T-helper 2 cell treated with Interferon-gamma antibody and Interleukin-4, amounts not matched to agents 5 μg/mL and 100 μg/mL, for 36 hours (primary cell): ENCODE measurements at regions not wholly inside any gene's neighbourhood (a gene's known extent, or its start where the extent isn't known, plus 50 kb on each side); places are given as distances from the start of the nearest gene placed in this dataset.

Experiments used
- DNase-seq: peaks from one replicate; pipeline ENCODE4 v3.0.0; 2021; ENCODE audit warnings: low spot score
- H3K27ac Mint-ChIP-seq: one replicate; pipeline ENCODE4 v1.8.0; 2021; ENCODE audit warnings: mild to moderate bottlenecking, mixed read lengths
- H3K27me3 Mint-ChIP-seq: one replicate; pipeline ENCODE4 v1.8.0; 2021; ENCODE audit warnings: low read depth, mixed read lengths
- H3K36me3 Mint-ChIP-seq: one replicate; pipeline ENCODE4 v1.8.0; 2021; ENCODE audit warnings: low read depth, mixed read lengths
- H3K4me1 Mint-ChIP-seq: one replicate; pipeline ENCODE4 v1.8.0; 2021; ENCODE audit warnings: low read depth, mixed read lengths
- H3K4me3 Mint-ChIP-seq: one replicate; pipeline ENCODE4 v1.8.0; 2022; ENCODE audit warnings: mild to moderate bottlenecking, moderate library complexity, mixed read lengths
- H3K9me3 Mint-ChIP-seq: one replicate; pipeline ENCODE4 v1.8.0; 2021; ENCODE audit warnings: mixed read lengths

- Mint-ChIP-seq H3K27ac (no peak overlapping the region), H3K36me3 (no peaks in the 10 kb centered on the region), H3K4me1 (peaks cover 22% of the 10 kb centered on the region), H3K4me3 (peak overlapping the region; percentile 46), H3K27me3 (peaks cover 23% of the 10 kb centered on the region), H3K9me3 (no peaks in the 10 kb centered on the region)
- no peak for DNase-seq
Observed at GRCh38 chr12:90076851-90077319, 368.2 kb upstream of the ATP2B1 start.

- no peak for DNase-seq
- peaks cover 25% of the 10 kb centered on the region for H3K27me3 Mint-ChIP-seq
- H3K4me3 Mint-ChIP-seq, result no peak overlapping the region
- H3K9me3 Mint-ChIP-seq, result no peaks in the 10 kb centered on the region
- no peak overlapping the region for H3K27ac Mint-ChIP-seq
- H3K36me3 Mint-ChIP-seq, result no peaks in the 10 kb centered on the region
- H3K4me1 Mint-ChIP-seq, result peaks cover 22% of the 10 kb centered on the region
Observed at GRCh38 chr12:90075685-90076084, 367.0 kb upstream of the ATP2B1 start.

- Mint-ChIP-seq H3K36me3 (no peaks in the 10 kb centered on the region), H3K4me1 (peaks cover 22% of the 10 kb centered on the region), H3K27ac (no peak overlapping the region), H3K9me3 (no peaks in the 10 kb centered on the region), H3K27me3 (peaks cover 19% of the 10 kb centered on the region), H3K4me3 (no peak overlapping the region)
- no peak for DNase-seq
Observed at GRCh38 chr12:90074086-90074485, 365.4 kb upstream of the ATP2B1 start.

- Mint-ChIP-seq H3K36me3 (no peaks in the 10 kb centered on the region), H3K27me3 (peaks cover 13% of the 10 kb centered on the region), H3K4me1 (peaks cover 16% of the 10 kb centered on the region), H3K27ac (no peak overlapping the region), H3K4me3 (no peak overlapping the region), H3K9me3 (no peaks in the 10 kb centered on the region)
- DNase-seq, result no peak
Observed at GRCh38 chr12:90071996-90072395, 363.4 kb upstream of the ATP2B1 start.

DNA sequence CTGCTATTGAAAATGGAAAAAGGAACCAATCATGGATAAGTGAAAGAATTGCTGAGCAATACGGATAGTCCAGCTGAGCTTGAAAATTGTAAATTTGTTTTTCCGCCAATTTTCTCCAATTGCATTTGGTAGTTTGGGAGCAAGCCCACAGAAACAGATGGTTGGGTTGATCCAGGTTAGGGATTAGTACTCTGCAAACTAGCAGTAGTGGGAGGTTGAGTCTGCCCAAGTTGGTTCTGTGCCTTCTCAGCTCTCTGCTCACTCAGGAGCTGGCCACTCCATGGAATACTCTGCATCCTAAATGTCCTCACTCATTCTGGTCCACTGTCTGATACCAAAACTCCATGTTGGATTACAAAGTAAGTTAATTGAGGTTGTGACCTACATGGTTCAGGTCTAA, 361.1 kb upstream of the ATP2B1 start:
- no peak for DNase-seq
- Mint-ChIP-seq H3K9me3 (no peaks in the 10 kb centered on the region), H3K27ac (no peak overlapping the region), H3K4me1 (no peaks in the 10 kb centered on the region), H3K27me3 (peaks cover 10% of the 10 kb centered on the region), H3K36me3 (no peaks in the 10 kb centered on the region), H3K4me3 (no peak overlapping the region)

DNA sequence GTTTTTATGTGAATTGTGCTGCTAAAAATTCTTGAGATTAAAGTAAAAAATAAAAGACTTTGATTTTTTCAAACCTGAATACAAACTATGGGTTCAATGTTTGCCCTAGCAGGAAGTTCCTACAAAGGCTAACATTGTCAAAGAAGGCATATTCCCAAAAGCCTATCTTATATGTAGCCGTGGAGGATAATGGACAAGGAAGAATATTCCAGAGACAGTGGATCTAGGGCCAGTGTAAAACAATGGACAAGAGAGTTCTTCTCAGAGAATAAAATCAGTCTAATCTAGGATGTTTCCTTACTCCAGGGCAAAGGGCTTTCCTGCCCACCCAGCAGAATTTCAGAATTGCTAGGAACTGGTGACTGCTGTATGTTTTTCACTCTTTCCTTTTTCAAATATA, 359.2 kb upstream of the ATP2B1 start:
- Mint-ChIP-seq H3K4me3 (no peak overlapping the region), H3K27me3 (peaks cover 5% of the 10 kb centered on the region), H3K9me3 (no peaks in the 10 kb centered on the region), H3K4me1 (no peaks in the 10 kb centered on the region), H3K27ac (no peak overlapping the region), H3K36me3 (no peaks in the 10 kb centered on the region)
- no peak for DNase-seq

DNA sequence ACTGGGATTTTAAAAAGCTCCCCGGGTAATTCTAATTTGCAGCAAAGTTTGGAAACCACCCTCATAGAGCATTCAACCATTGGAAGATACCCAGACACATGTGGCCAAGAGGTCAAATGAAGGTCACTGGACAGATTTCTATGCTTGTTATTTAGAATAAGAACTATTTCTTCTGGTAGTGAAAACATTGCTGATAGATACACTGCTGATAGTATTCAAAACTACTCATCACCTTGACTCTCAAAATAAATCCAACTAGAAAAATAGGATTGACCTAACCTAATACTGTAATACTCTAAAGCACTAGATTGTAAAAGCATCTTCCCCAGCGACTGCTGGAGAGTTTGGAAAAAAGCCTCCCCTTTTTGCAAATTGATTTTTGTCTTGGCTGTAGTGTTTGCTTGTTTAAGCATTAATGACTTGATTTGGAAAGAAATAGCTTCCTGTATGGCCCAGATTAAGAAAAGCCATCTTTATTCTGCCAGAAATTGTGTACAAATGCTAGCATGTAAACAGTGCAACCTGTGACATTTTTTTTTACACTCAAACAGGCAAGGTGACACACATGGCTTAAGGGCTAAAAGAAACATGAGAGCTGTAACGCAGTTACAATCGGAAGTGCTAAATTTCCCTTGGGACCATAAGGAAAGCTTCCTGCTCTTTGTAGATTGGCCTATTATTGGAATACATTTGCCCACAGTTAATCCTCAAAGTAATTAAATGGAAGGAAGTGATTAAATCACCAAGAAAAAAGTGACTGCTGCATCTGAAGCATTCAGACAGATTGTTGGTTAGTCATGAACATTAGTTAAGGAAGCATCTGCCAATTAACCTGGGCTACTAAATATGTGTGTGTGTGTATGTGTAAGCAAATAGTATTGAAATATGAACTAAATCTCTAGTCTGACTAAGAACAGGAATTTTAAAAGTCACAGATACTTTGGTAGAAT, 356.5 kb upstream of the ATP2B1 start:
- no peak for DNase-seq
- Mint-ChIP-seq H3K36me3 (no peaks in the 10 kb centered on the region), H3K4me3 (no peak overlapping the region), H3K27ac (no peak overlapping the region), H3K9me3 (no peaks in the 10 kb centered on the region), H3K4me1 (no peaks in the 10 kb centered on the region), H3K27me3 (no peaks in the 10 kb centered on the region)

DNA sequence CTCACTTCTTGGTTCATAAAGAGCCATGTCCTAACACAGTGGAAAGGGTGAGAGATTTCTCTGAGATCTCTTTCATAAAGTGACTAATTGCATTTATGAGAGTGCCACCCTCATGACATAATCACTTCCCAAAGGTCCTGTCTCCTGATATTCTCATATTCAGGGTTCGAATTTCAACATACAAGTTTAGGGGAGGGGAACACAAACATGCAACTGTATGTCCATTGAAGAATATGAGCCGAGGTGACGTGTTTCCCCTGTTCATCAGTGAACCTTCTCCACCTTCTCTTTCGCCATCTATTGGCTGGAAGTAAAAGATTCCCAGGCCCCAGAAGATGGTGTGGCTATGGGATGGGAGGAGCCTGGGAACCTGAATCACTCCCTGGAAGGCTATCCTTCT, 354.2 kb upstream of the ATP2B1 start:
- Mint-ChIP-seq H3K27me3 (no peaks in the 10 kb centered on the region), H3K9me3 (no peaks in the 10 kb centered on the region), H3K27ac (no peak overlapping the region), H3K4me1 (no peaks in the 10 kb centered on the region), H3K4me3 (no peak overlapping the region), H3K36me3 (no peaks in the 10 kb centered on the region)
- DNase-seq, result no peak

GRCh38 chr12:90061809-90062208, 353.2 kb upstream of the ATP2B1 start:
- Mint-ChIP-seq H3K4me1 (no peaks in the 10 kb centered on the region), H3K27ac (no peak overlapping the region), H3K27me3 (no peaks in the 10 kb centered on the region), H3K9me3 (no peaks in the 10 kb centered on the region), H3K36me3 (no peaks in the 10 kb centered on the region), H3K4me3 (no peak overlapping the region)
- no peak for DNase-seq

DNA sequence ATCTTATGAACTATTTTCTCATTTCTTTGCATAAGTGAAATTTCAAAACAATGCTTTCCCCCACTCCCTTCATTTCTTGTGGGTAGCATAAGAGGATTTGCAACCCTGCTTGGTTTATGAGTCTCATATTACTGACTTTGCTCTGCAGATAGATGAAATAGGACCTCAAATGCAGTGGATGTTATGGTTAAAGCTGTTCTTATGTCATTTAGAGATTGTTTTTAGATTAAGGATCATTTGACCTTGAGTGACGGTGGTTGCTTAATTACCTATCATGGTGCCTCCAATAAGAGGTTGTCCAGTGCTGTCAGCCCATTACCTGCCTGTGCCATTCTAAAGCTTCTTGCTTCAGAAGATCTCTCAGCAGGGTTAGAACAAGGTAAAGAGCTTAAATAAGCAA, 351.4 kb upstream of the ATP2B1 start:
- no peaks in the 10 kb centered on the region for H3K36me3 Mint-ChIP-seq
- H3K9me3 Mint-ChIP-seq, result no peaks in the 10 kb centered on the region
- DNase-seq, result no peak
- H3K27ac Mint-ChIP-seq, result no peak overlapping the region
- H3K4me1 Mint-ChIP-seq, result no peaks in the 10 kb centered on the region
- H3K27me3 Mint-ChIP-seq, result no peaks in the 10 kb centered on the region
- H3K4me3 Mint-ChIP-seq, result no peak overlapping the region

GRCh38 chr12:90058704-90059103, 350.1 kb upstream of the ATP2B1 start:
- H3K4me1 Mint-ChIP-seq, result no peaks in the 10 kb centered on the region
- no peak overlapping the region for H3K4me3 Mint-ChIP-seq
- H3K27me3 Mint-ChIP-seq, result no peaks in the 10 kb centered on the region
- no peak for DNase-seq
- no peaks in the 10 kb centered on the region for H3K36me3 Mint-ChIP-seq
- H3K27ac Mint-ChIP-seq, result no peak overlapping the region
- no peaks in the 10 kb centered on the region for H3K9me3 Mint-ChIP-seq

DNA sequence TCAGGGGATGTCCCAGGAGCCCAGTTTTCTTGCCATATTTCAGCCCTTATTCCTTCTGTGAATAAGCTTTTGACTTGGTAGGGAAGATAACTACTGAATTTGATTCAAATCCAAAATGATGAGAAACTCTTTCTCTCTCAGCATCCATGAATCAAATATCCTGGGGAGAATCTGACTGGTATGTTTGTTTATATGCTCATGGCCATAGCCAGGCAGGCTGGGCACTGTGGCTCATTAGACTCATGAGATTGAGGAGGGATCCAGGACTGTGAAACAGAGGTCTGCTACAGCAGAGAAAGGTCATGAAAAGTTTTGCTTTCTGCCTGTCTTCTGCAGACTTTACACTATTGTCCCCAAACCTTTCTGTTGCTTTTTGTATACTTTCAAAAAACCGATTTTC, 346.4 kb upstream of the ATP2B1 start:
- H3K27ac Mint-ChIP-seq, result no peak overlapping the region
- H3K27me3 Mint-ChIP-seq, result no peaks in the 10 kb centered on the region
- H3K4me3 Mint-ChIP-seq, result no peak overlapping the region
- no peak for DNase-seq
- H3K9me3 Mint-ChIP-seq, result no peaks in the 10 kb centered on the region
- no peaks in the 10 kb centered on the region for H3K4me1 Mint-ChIP-seq
- H3K36me3 Mint-ChIP-seq, result no peaks in the 10 kb centered on the region

GRCh38 chr12:90048918-90049317, 340.3 kb upstream of the ATP2B1 start:
- Mint-ChIP-seq H3K27me3 (no peaks in the 10 kb centered on the region), H3K27ac (no peak overlapping the region), H3K4me3 (no peak overlapping the region), H3K9me3 (no peaks in the 10 kb centered on the region), H3K36me3 (no peaks in the 10 kb centered on the region), H3K4me1 (peaks cover 6% of the 10 kb centered on the region)
- DNase-seq, result no peak

- Mint-ChIP-seq H3K4me1 (peaks cover 10% of the 10 kb centered on the region), H3K4me3 (no peak overlapping the region), H3K9me3 (no peaks in the 10 kb centered on the region), H3K27me3 (no peaks in the 10 kb centered on the region), H3K36me3 (no peaks in the 10 kb centered on the region), H3K27ac (no peak overlapping the region)
- DNase-seq, result no peak
Observed at GRCh38 chr12:90045559-90045958, 336.9 kb upstream of the ATP2B1 start.

DNA sequence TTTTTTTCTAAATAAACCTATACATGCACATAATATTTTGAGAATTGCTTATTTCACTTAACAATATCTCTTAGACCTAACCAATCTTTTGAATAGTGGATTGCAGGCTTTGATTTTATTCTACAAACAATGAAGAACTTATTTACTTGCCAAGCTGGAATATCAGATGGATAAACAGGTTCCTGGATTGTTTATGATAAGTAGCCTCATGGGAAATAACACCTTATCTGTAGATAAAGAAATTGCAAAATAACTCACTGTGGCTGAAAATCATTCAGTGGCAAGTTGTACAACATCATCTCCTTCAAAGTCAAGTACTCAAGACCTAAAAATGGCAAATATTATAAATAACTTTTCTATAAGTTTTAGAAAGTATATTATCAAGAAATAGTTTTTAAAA, 335.4 kb upstream of the ATP2B1 start:
- Mint-ChIP-seq H3K27me3 (no peaks in the 10 kb centered on the region), H3K27ac (no peak overlapping the region)

More for the DNA sequence above, 335.4 kb upstream of the ATP2B1 start:
- H3K4me3 Mint-ChIP-seq, result no peak overlapping the region
- no peaks in the 10 kb centered on the region for H3K36me3 Mint-ChIP-seq
- DNase-seq, result no peak
- peaks cover 10% of the 10 kb centered on the region for H3K4me1 Mint-ChIP-seq
- no peaks in the 10 kb centered on the region for H3K9me3 Mint-ChIP-seq
